Stomach (tissue), 4 donors: ENCODE measurements at regions not wholly inside any gene's neighbourhood (a gene's known extent, or its start where the extent isn't known, plus 50 kb on each side); places are given as distances from the start of the nearest gene placed in this dataset.

Experiments used
- POLR2A ChIP-seq, 4 donors: fragments of 450-650 bp; IDR thresholded peaks; one replicate each; pipeline ENCODE4 v1.6.1; 2016; ENCODE audit warnings: antibody characterized with exemption in 4 of 4, control low read depth in 2 of 4, mild to moderate bottlenecking in 1 of 4, moderate library complexity in 1 of 4
- TF ChIP-seq, protein P1 (sequence below), 7 experiments: fragments of 450-650 bp in 4 of 7; fragments of 200-600 bp in 3 of 7; sonication (generic) in 3 of 7; IDR thresholded peaks; one replicate each; pipeline ENCODE4 v1.5.1; 2016 to 2019; ENCODE audit warnings: antibody characterized with exemption in 7 of 7, control low read depth in 2 of 7, mild to moderate bottlenecking in 1 of 7

DNA sequence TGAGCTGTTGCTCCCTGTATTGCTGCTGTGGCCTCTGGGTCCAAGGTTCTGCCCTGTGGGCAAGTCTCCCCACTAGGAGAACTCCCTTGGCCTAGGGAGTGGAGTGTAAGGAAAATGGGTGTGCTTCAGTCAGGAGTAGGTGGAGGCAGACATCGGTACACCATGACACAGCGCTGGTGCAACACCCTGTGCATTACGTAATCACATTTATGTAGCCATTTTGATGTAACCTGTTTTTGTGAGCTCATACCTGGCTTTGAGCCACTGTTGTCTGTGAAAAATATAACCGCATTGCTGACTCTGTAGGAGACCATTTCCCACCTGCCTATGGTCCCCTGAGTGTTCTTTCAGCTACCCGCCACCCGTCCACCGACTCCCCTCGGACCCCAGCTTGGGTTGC lies 700.5 kb upstream of the AGA start:
- TF ChIP-seq, protein P1, sequence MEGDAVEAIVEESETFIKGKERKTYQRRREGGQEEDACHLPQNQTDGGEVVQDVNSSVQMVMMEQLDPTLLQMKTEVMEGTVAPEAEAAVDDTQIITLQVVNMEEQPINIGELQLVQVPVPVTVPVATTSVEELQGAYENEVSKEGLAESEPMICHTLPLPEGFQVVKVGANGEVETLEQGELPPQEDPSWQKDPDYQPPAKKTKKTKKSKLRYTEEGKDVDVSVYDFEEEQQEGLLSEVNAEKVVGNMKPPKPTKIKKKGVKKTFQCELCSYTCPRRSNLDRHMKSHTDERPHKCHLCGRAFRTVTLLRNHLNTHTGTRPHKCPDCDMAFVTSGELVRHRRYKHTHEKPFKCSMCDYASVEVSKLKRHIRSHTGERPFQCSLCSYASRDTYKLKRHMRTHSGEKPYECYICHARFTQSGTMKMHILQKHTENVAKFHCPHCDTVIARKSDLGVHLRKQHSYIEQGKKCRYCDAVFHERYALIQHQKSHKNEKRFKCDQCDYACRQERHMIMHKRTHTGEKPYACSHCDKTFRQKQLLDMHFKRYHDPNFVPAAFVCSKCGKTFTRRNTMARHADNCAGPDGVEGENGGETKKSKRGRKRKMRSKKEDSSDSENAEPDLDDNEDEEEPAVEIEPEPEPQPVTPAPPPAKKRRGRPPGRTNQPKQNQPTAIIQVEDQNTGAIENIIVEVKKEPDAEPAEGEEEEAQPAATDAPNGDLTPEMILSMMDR (IDR thresholded peaks at IDR 0.05): no peak
- no peak for TF ChIP-seq POLR2A (IDR thresholded peaks at IDR 0.05)
